ENCODE measurements at regions not wholly inside any gene's neighbourhood (a gene's known extent, or its start where the extent isn't known, plus 50 kb on each side); places are given as distances from the start of the nearest gene placed in this dataset.

DNA sequence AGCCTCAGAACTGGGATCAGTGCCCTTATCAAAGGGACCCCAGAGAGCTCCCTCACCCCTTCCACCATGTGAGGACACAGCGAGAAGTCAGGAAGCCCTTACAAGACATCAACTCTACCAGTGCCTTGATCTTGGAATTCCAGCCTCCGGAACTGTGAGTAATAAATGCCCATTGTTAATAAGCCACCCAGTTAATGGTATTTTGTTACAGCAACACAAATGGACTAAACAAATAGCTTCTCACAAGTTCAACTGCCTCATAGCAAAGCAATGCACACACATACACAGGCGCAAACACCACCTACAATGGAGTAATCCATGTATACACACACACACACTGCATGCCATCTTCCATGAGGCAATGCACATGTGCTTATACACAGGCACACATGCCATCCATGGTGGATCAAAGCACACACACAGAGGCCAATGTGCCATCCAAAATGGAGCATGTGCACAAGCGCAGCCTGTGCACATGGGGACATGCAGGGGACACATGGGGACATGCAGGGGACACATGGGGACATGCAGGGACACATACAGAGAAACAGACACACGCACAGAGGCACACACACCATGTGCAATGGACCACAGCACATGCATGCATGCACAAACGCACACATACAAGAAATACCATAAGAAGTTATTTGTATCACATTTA lies 137.6 kb upstream of the TBL1X start:
- dilution Hi-C loops (cut with HindIII; ENCODE audit: low sequenced_read_pairs, unreplicated experiment) = no loop called here
- peak overlapping the region; percentile 80 for H2BK20ac ChIP-seq (ENCODE audit: low read depth, low read length)
- H3K9ac ChIP-seq (ENCODE audit: low read depth, low read length) = no peak overlapping the region
- H4K8ac ChIP-seq (ENCODE audit: low read depth in 2 of 2, low read length in 2 of 2) = peak overlapping the region in 1 of 2 experiments; percentile 57; a peak in 2 of 4 replicates
- in situ Hi-C loops (cut with MboI; ENCODE audit: low sequenced_read_pairs) = no loop called here
- no peaks in the 10 kb centered on the region for H3K36me3 ChIP-seq (ENCODE audit: control insufficient read depth, insufficient read depth, low read length)
- H4K91ac ChIP-seq (ENCODE audit: insufficient read depth, low read depth, low read length) = peak overlapping the region; percentile 70
- peak overlapping the region; percentile 24; the same call in 1 of the 2 replicates for H4K5ac ChIP-seq (ENCODE audit: low read depth, low read length)
- H3K4me2 ChIP-seq (ENCODE audit: low read depth, low read length) = peak overlapping the region; percentile 66
- CTCF ChIA-PET = no interaction called here
- peaks cover 6% of the 10 kb centered on the region for H3K4me1 ChIP-seq (ENCODE audit: control insufficient read depth, insufficient read depth, low read length)
- H3K56ac ChIP-seq (ENCODE audit: extremely low read depth, insufficient read depth, low read length) = no peak overlapping the region
- no peaks in the 10 kb centered on the region for H3K9me3 ChIP-seq (ENCODE audit: control insufficient read depth, insufficient read depth, low read length)
- H3K23ac ChIP-seq (ENCODE audit: low read depth, low read length) = 0 out of 2 replicates have a peak overlapping the region, but pooled peaks have one; percentile 41
- TF ChIP-seq RCOR1 (IDR thresholded peaks at IDR 0.05; ENCODE audit: insufficient replicate concordance, low read length) = no peak
- no peak for TF ChIP-seq BHLHE40 (IDR thresholded peaks at IDR 0.05; ENCODE audit: low read depth, low read length)
- TF ChIP-seq RAD21 (IDR thresholded peaks at IDR 0.05; ENCODE audit: low read length) = no peak
- TF ChIP-seq, protein P1, sequence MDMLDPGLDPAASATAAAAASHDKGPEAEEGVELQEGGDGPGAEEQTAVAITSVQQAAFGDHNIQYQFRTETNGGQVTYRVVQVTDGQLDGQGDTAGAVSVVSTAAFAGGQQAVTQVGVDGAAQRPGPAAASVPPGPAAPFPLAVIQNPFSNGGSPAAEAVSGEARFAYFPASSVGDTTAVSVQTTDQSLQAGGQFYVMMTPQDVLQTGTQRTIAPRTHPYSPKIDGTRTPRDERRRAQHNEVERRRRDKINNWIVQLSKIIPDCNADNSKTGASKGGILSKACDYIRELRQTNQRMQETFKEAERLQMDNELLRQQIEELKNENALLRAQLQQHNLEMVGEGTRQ (IDR thresholded peaks at IDR 0.05; ENCODE audit: low read depth, low read length) = no peak
- no peak for TF ChIP-seq CHD1 (IDR thresholded peaks at IDR 0.05; ENCODE audit: low read depth, low read length)
- TF ChIP-seq NFE2L2 (IDR thresholded peaks at IDR 0.05; ENCODE audit: low read depth, low read length) = no peak
- no peak for TF ChIP-seq CEBPB (IDR thresholded peaks at IDR 0.05; ENCODE audit: low read depth, low read length)
- TF ChIP-seq MAZ (IDR thresholded peaks at IDR 0.05; ENCODE audit: borderline replicate concordance, low read depth, low read length) = no peak
- no peak for TF ChIP-seq MAFK (IDR thresholded peaks at IDR 0.05; ENCODE audit: low read depth, low read length)
- TF ChIP-seq, protein P2, sequence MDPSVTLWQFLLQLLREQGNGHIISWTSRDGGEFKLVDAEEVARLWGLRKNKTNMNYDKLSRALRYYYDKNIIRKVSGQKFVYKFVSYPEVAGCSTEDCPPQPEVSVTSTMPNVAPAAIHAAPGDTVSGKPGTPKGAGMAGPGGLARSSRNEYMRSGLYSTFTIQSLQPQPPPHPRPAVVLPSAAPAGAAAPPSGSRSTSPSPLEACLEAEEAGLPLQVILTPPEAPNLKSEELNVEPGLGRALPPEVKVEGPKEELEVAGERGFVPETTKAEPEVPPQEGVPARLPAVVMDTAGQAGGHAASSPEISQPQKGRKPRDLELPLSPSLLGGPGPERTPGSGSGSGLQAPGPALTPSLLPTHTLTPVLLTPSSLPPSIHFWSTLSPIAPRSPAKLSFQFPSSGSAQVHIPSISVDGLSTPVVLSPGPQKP (IDR thresholded peaks at IDR 0.05; ENCODE audit: borderline replicate concordance, low read depth, low read length) = no peak
- no peak for TF ChIP-seq MXI1 (IDR thresholded peaks at IDR 0.05; ENCODE audit: borderline replicate concordance, low read depth, low read length)
- TF ChIP-seq, protein P3, sequence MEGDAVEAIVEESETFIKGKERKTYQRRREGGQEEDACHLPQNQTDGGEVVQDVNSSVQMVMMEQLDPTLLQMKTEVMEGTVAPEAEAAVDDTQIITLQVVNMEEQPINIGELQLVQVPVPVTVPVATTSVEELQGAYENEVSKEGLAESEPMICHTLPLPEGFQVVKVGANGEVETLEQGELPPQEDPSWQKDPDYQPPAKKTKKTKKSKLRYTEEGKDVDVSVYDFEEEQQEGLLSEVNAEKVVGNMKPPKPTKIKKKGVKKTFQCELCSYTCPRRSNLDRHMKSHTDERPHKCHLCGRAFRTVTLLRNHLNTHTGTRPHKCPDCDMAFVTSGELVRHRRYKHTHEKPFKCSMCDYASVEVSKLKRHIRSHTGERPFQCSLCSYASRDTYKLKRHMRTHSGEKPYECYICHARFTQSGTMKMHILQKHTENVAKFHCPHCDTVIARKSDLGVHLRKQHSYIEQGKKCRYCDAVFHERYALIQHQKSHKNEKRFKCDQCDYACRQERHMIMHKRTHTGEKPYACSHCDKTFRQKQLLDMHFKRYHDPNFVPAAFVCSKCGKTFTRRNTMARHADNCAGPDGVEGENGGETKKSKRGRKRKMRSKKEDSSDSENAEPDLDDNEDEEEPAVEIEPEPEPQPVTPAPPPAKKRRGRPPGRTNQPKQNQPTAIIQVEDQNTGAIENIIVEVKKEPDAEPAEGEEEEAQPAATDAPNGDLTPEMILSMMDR (conservative IDR thresholded peaks at IDR 0.05; ENCODE audit: low read depth, low read length) = no peak
- no peak for TF ChIP-seq RFX5 (IDR thresholded peaks at IDR 0.05; ENCODE audit: low read depth, low read length)
- TF ChIP-seq SMC3 (IDR thresholded peaks at IDR 0.05; ENCODE audit: low read depth, low read length) = no peak
- TF ChIP-seq POLR2A (IDR thresholded peaks at IDR 0.05; ENCODE audit: low read depth, low read length) = no peak
- TF ChIP-seq FOS (IDR thresholded peaks at IDR 0.05; ENCODE audit: low read depth, low read length) = no peak
- peaks cover 6% of the 10 kb centered on the region for H3K9me1 ChIP-seq (ENCODE audit: insufficient read depth, low read length)
- peak overlapping the region; percentile 62 for H2BK5ac ChIP-seq (ENCODE audit: low read depth, low read length, poor library complexity, severe bottlenecking)
- peak overlapping the region; percentile 37; the same call in 1 of the 2 replicates for H3K14ac ChIP-seq (replicated peaks; ENCODE audit: low read depth, low read length)
- peak overlapping the region; percentile 84; the same call in 1 of the 2 replicates for H2AK5ac ChIP-seq (ENCODE audit: low read depth, low read length)
- intact Hi-C loops (cut with micrococcal nuclease) = no loop called here
- POLR2A ChIA-PET (ENCODE audit: unreplicated experiment) = no interaction called here
- BruUV-seq (replicated peaks) = no TSS peak
- DNase-seq (no peak), ATAC-seq (ENCODE audit: low read depth) (no peak)
- no peak overlapping the region for H2AFZ ChIP-seq (replicated peaks; ENCODE audit: low read length, poor library complexity)
- H3K4ac ChIP-seq (ENCODE audit: low read depth, low read length) = peak overlapping the region; percentile 74
- no peak overlapping the region for H2AK9ac ChIP-seq (replicated peaks; ENCODE audit: low read depth, low read length, poor library complexity)
- peak overlapping the region; percentile 37; the same call in 1 of the 2 replicates for H3K27ac ChIP-seq (ENCODE audit: insufficient read depth, low read length)
- H3K4me3 ChIP-seq (ENCODE audit: insufficient read depth, low read depth, low read length) = no peak overlapping the region
- no peaks in the 10 kb centered on the region for H4K20me1 ChIP-seq (ENCODE audit: insufficient read depth, low read length)
- no peaks in the 10 kb centered on the region for H3K79me1 ChIP-seq (ENCODE audit: low read depth in 1 of 2, low read length in 2 of 2)
- H2BK120ac ChIP-seq (ENCODE audit: low read depth, low read length) = peak overlapping the region; percentile 84
- H3K27me3 ChIP-seq (ENCODE audit: control insufficient read depth, insufficient read depth, low read length) = no peaks in the 10 kb centered on the region
- 0 out of 3 replicates have a peak overlapping the region, but pooled peaks have one; percentile 35 for H2BK15ac ChIP-seq (ENCODE audit: low read depth, low read length)
- WGBS, 2 experiments (ENCODE audit: extremely low coverage in 2 of 2, insufficient read length in 1 of 2) = 59% methylated on average over 2 of the region's 6 CpGs; no CpG with 5 or more reads in 1 of the 2 experiments
- H3K18ac ChIP-seq (ENCODE audit: low read depth, low read length) = peak overlapping the region; percentile 91

Measured in IMR-90 (cell line).